ENCODE measurements at regions not wholly inside any gene's neighbourhood (a gene's known extent, or its start where the extent isn't known, plus 50 kb on each side); places are given as distances from the start of the nearest gene placed in this dataset.

DNA sequence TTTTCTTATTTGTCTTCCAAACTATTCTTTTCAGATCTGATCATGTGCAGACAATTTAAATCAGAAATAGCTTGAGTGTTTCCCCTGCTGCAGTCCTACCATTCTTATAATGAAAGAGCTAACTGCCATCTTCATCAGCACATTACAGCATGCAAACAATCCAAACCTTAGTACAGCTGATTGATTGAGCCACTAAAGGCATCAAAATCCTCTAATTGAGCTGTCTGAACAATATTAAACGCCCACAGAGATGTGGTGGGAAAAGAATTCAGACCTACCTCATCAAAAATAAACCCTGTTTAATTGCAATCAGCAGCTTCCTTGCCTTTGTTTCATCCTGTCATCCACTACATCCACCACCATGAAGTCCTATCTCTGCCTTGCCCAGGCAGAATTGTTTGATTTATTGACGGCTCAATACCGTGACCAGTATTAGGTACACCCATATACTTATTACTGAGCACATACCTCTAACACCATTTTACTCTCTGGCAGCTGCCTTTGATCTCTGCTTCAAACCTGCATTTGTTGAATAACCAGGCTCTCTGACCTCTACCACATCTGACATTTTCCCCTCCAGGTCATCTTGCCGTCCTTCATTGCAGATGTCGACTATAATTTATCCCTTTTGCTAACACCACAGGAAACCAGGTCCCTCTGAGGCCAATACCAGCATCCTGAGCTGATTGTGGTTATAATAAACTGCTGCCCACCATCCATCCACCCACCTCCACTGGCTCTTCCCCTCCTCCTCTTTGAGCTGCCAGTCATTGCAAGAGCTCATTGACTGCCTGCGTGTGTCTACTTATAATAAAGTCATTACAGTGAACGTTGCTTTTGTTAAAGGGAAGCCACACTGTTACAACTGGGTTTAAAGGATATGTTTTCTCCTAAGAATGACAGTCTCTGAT is 78.5 kb downstream of the RBM43 start:
- TF ChIP-seq, protein P1, sequence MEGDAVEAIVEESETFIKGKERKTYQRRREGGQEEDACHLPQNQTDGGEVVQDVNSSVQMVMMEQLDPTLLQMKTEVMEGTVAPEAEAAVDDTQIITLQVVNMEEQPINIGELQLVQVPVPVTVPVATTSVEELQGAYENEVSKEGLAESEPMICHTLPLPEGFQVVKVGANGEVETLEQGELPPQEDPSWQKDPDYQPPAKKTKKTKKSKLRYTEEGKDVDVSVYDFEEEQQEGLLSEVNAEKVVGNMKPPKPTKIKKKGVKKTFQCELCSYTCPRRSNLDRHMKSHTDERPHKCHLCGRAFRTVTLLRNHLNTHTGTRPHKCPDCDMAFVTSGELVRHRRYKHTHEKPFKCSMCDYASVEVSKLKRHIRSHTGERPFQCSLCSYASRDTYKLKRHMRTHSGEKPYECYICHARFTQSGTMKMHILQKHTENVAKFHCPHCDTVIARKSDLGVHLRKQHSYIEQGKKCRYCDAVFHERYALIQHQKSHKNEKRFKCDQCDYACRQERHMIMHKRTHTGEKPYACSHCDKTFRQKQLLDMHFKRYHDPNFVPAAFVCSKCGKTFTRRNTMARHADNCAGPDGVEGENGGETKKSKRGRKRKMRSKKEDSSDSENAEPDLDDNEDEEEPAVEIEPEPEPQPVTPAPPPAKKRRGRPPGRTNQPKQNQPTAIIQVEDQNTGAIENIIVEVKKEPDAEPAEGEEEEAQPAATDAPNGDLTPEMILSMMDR (conservative IDR thresholded peaks at IDR 0.05; ENCODE audit: low read depth, low read length), result no peak
- no peak overlapping the region for H3K4me3 ChIP-seq (ENCODE audit: low read depth, low read length)
- DNase-seq (ENCODE audit: low read depth), result no peak

GRCh38 chr2:151182396-151182795 is 79.3 kb downstream of the RBM43 start:
- TF ChIP-seq, protein P1 (conservative IDR thresholded peaks at IDR 0.05; ENCODE audit: low read depth, low read length), result no peak
- no peak for DNase-seq (ENCODE audit: low read depth)
- H3K4me3 ChIP-seq (ENCODE audit: low read depth, low read length), result no peak overlapping the region

DNA sequence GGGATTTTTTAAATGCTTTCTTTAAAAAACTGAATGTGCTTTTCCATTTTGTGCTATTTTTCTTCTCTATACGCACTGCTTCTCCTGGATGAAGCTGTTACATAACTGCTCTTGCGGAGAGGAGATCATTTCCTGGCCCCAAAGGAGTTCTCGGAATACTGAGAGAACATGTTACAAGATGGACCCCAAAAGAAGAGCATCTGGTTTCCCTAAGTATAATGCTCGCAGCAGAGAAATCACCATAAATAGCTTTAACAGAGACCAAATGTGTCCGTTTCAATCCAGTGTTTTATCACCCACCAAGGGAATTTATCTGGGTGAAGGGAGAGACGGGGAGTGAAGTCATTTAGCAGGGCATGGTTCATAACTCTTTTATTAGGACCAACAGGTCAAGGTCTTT is 80.1 kb downstream of the RBM43 start:
- no peak for DNase-seq (ENCODE audit: low read depth)
- TF ChIP-seq, protein P1 (conservative IDR thresholded peaks at IDR 0.05; ENCODE audit: low read depth, low read length), result no peak
- H3K4me3 ChIP-seq (ENCODE audit: low read depth, low read length), result no peak overlapping the region

- no peak for DNase-seq (ENCODE audit: low read depth)
- no peak overlapping the region for H3K4me3 ChIP-seq (ENCODE audit: low read depth, low read length)
- TF ChIP-seq, protein P1 (conservative IDR thresholded peaks at IDR 0.05; ENCODE audit: low read depth, low read length), result no peak
Observed at GRCh38 chr2:151180123-151180522, 81.5 kb downstream of the RBM43 start.

DNA sequence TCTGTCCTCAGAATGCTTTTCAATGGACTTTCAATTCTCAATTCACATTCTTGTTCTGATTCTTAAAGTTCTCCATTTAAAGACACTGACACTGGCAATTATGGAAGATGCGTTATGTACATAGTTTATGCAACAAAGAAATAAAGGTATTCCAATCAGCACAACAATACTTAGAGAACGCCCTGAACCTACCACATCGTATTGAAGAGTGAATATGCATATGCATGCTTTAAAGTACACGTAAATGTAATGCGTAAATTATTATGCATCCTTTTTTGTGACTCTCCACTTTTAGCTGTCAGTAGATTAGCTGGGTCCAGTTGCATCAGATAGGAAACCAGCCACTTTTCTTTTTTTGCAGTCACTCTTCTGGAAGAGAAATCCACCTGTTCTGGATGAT is 83.5 kb downstream of the RBM43 start:
- no peak overlapping the region for H3K4me3 ChIP-seq (ENCODE audit: low read depth, low read length)
- no peak for DNase-seq (ENCODE audit: low read depth)
- TF ChIP-seq, protein P1 (conservative IDR thresholded peaks at IDR 0.05; ENCODE audit: low read depth, low read length), result no peak

DNA sequence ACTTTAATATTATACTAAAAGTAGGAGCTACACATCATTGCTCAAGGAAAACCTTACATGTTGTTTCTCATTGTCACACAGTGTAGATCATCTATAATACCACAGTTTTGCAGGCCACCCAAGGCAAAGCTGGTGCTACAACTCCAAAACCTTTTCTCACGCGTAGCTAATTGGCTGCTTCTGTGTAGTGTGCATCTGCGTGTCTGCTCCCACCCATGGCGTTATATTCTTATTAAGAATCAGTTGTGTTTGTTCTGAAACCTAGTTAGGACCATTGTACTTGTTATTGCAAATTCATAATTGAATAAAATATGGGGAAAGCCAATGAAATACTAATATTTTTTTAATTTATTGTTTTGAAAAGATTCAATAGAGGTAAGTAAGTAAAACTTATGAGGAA is 83.9 kb downstream of the RBM43 start:
- no peak for DNase-seq (ENCODE audit: low read depth)

More for the DNA sequence above, 83.9 kb downstream of the RBM43 start:
- no peak overlapping the region for H3K4me3 ChIP-seq (ENCODE audit: low read depth, low read length)
- TF ChIP-seq, protein P1 (conservative IDR thresholded peaks at IDR 0.05; ENCODE audit: low read depth, low read length), result no peak
